DMS114 treated with DMSO at 0.1 percent for 48 hours (cell line): ENCODE measurements at regions not wholly inside any gene's neighbourhood (a gene's known extent, or its start where the extent isn't known, plus 50 kb on each side); places are given as distances from the start of the nearest gene placed in this dataset.

Experiments used
- DNase-seq: peaks from one replicate; lab custom pipeline; 2025; ENCODE audit not compliant: unreplicated experiment; lab: John Stamatoyannopoulos, UW

DNA sequence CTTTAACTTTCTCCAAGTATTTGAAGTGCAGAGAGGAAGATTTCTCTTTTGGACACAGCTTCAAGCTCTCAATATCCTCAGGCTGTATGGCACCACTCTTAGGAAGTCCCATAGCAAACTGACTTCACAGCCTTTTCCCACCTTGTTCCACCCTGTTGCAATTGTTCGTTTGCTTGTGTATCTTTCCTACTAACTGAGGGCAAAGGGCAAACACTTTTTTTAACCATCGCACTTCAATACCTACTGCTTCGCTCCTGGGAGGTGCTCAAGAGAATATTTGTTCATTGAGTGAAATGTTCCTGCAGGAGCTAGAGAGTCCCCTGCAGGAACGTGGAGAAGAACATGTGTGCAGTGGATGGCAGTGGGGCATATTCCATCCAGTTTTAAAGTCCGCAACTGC lies 638.6 kb downstream of the BCOR start:
- no peak for DNase-seq

DNA sequence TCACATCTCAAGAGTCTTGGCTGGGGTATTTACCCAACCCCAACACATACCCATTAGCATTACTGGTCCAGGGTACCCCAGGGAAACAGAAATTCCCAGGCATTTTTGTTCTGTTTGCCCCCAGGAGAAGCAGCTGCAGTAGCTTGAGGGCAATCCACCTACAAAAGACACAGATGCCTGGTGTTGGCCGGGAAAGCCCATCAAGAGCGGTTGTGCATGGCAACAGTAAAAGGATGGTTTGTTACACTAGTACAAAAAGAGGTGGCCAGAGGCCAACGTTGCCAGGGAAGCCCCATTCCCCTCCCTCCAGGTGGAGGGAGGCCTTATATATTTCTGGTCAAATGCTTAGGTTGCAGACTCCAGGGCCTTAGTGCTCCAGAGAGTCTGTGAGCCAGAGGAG lies 637.8 kb downstream of the BCOR start:
- DNase-seq, result no peak

DNA sequence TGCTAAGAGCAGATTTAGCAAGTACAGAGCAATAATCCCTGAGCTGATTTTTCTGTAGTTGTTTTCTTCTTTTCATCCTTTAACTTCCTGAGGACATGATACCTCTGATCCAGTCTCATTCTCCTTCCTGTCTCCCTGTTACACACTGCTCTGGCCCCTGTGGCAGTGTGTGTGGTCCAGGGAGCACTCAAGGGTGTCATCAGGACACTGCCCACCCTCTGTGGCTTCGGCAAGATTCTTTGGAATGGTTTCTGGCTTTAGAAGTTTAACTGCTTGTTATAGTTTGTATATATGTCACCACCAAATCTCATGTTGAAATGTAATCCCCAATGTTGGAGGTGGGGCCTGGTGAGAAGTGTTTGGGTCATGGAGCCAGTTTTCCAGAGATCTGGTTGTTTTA lies 637.3 kb downstream of the BCOR start:
- DNase-seq, result no peak

DNA sequence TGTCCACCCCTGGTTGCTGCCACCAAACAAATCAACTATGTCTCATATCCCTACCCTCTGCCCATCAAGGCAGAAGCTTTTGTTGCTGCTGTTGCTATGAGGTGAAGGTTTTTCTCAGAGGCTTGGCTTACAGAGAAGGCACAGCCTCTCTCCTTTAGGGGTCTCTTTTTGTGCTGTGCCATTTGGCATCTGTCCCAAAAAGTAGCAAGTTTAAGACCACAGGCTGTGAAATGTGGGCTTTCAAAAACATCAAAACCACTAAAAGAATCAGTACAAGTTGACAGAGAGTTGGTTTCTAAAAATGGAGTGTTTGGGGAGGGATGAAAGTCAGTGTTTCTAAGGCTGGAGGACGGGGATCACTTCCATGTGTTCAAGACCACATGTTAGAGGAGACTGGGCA lies 634.9 kb downstream of the BCOR start:
- no peak for DNase-seq

DNA sequence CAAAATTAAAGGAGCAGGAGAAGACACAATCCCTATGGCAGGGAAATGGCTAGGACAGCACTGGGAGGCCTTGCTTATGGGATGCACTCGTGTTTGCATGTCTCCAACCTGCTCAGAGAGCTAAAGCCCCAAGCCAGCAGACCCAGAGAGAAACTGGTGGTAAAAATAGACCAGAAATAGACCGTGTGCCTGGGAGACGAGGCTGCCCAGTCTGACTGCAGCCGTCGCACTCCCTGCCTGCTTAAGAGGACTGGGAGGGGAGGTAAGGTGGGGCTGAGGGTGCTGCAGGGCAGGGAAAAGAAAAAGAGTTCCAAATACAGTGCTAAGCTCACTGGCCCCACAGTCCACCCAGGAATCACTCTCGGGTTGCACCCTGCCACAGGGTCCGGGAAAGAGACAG lies 633.5 kb downstream of the BCOR start:
- DNase-seq, result no peak

DNA sequence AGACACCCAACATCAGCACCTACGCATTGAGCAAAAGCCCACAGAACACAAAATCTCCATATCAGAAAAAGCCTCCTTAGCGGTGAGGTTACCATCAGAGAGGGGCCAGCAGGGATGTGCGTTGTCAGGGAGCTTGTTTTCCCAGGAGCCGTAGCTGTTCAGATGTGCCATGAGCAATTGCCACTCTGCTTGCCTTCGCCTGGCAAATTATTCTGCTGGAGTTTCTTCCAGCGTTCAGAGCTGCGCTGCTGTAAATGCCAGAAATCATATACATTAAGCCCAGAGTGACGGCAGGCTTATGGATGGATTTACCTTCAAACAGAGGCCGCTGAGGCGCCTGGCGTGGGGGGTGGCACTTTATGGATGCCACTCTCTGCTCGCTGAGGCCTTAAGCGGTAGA lies 632.3 kb downstream of the BCOR start:
- no peak for DNase-seq

DNA sequence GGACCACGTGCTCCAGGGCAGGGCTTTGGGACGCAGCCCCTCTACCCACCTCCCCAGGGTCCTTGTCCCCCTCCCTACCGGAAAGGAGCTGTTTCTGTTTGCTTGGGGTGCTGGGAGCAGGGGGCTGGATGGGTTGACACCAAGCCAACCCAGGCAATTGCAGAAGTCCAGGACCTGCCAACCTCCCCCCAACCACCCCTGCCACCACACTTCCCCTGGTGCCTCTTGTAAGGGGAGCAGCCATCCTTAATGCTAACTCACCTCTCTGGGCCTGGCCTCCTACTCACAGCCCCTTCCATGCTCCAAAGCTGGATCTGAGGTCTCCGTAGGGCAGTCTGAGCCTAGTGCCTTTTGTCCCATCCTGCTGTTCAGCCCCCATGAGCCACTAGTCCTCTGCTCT lies 631.9 kb downstream of the BCOR start:
- no peak for DNase-seq

DNA sequence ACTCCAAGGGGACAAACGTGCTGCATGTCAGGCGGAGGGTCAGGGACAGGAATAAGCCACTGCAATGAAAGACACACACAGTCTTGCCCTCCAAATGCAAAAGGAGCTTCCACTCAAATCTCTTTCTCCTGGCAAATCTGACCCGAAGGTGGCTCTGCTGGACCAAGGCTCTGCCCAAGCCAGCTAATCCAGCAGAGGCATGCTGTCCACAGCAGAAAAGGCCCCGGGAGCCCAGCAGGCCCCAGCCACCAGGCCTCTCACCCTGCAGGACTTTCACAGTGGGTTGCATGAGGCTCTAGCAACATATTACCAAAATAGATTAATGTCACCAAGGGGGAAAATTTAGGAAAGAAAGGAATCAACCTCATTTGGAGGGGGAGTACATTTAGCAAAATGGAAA lies 628.6 kb downstream of the BCOR start:
- DNase-seq, result no peak

DNA sequence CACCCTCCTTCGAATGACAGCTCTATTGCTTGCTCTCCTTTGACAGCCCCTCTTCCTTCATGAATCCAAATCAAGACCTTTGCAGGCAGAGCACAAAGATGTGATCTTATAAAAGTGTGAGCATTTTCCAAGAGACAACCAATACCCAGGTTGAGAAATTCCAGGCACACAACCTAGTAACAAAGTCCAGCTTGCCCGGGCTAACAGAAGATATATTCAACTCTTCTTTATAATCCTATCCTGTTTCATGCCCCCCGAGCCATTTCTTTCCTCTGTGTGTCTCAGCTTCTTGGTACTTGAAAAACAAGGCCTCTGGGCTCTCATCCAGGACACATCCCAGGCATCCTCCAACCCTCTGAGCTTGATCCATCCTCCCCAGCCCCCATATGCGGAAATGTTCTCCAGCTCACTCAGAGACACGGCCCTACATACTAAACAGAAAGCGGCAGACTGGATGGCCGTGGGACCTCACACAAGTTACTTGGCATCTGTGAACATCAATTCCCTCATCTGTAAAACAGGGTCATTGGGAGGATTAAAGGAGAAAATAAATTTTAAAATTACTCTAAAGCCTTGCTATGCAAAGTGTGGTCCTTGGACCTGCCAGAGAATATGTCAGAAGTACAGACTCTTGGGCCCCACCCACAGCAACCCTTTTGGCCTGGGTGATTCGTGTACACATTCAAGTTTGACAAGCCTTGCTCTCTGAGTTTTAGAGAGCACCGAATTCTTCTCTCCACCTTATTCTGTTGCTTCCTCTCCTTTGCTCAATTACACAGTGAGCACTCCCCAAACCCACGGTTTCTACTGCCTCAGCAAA lies 627.0 kb downstream of the BCOR start:
- no peak for DNase-seq

DNA sequence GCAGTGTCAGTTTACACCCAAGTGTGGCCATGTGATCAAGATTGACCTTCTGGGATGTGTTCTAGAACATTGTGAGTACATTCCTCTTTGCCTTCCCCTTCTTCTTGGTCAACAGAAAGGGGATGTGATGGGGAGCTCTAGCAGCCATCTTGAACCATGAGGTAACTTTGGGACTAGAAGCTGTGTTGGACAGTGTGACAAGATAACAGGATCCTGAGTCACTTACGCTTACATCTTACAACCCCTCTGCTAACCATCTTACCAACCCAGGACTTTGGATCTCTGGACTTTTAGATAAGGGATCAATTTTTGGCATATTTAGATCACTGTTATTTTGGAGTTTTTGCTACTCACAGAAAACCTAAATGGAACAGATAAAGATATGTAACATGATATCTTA lies 625.6 kb downstream of the BCOR start:
- no peak for DNase-seq

DNA sequence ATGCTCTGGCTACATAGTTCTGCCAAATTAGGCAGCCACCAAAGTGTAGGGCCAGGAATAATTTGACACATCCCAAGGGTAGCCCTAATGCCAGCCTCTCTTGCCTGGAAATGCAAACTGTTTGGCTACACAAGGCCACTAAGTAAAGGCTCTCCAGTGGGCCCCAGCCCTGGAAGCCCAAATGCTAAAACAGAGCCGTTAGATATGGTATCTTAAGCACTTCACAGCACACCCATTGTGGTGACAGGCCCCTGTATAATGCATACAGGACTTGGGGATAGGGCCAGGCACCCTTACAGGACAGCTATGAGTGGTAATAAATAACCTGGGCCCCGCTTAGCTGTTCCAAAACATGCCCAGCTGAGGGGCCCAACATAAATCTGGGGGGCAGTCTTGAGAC lies 623.9 kb downstream of the BCOR start:
- DNase-seq, result no peak

DNA sequence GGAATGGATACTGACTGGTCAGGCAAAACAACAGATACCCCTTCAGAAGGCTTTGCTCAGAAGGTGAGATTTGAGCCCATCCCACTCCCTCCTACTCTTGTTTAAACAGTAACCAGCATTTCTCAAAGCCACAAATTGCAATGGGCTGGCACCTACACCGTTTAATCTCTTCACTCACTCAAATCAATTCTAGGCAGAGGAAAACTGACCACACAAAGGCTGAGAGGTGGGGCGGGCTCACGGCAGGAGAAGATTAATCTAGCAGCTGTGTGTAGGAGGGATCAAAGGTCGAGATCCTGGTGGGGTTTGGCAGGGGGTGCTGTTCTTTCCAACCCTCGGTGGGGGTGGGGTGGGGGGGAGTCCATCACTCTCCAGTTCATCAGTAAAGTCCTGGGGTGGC lies 622.4 kb downstream of the BCOR start:
- DNase-seq, result no peak

DNA sequence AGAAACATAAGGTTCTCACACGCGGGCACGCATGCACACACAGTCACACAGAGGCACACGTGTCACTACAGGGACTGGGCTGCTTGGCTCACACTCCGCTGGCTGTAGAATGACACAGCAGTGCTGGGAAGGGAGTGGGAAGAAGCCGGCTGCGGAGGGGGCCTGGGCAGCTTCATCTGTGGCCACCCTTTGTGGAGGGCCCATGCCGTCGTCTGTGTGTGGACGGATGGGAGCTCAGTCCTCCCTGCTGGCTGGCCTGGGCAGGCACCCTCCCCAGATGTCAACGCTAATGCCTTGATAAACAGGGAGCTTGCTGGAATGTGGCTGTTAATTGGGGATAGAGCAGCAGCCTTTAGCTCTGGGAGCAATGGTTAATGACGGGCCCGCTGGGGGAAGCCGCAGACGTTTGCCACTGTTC lies 621.1 kb downstream of the BCOR start:
- no peak for DNase-seq

DNA sequence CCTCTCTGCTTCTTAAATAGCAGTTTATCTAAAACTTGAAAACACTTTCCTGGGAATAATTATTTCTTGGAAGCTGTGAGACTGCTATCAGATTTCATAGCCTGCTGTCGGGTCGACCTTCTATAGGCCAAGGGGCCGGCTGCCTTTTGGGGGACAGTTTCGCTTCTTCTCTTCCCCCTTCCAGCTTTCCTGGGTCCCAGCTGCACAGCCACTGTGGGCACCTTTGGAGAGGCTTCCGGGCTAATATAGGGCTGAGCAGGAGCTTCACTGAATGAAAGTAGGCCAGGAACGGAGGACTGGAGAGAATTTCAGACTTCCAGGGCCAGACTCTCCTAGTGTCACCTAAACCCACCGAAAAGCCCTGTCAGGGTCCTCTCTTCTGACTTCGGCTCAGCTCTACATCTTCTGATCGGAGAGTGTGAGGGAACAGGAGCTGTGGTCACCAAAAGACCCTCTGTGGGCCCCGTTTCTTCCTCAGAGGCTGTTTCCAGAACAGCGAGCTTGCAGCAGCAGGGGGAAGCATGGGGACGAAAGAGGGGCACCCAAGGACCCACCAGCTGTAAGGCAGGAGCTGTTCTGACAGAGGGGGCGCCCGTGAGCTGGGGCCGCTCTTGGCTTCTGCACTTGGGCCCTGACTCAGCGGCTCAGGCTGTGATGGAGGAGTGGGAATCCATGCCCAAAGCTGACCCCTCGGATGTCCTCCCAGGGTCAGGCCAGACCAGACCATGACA lies 620.6 kb downstream of the BCOR start:
- no peak for DNase-seq

DNA sequence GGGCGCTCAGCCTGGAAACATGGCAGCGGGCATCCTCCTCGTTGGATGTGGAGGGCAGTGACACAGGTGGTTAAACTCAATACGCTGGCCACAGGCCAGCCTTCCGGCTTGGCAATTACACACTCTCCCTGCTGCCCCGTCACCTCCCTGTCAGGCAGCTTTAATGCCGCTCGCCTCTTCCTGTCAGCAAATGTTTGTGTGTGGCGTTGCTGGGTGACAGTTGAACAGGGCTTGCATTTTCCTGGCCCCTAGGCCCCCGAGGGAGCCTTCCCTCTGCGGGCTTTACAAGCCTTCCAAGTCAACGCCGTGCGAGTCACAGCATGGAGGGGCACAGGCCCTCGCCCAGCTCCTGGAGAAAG lies 620.0 kb downstream of the BCOR start:
- DNase-seq, result no peak

DNA sequence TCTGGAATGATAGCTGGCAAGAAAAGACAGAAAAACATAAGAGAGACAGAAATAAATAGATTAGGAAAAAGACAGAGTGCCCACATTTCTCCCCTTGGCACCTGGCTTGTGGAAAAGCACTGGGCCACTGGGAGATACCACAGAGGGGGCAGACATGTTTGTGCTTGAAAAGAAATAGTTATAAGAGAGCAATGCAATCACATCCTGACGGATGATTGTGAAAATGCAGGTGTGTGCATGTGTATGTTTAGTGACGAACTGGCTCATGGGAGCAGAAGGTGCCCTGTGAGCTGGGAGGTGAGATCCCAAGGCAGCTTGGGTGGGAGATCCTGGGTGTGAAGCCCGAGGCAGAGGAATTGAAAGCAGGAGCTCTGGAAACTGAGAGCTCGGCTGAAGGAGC lies 617.9 kb downstream of the BCOR start:
- DNase-seq, result no peak

DNA sequence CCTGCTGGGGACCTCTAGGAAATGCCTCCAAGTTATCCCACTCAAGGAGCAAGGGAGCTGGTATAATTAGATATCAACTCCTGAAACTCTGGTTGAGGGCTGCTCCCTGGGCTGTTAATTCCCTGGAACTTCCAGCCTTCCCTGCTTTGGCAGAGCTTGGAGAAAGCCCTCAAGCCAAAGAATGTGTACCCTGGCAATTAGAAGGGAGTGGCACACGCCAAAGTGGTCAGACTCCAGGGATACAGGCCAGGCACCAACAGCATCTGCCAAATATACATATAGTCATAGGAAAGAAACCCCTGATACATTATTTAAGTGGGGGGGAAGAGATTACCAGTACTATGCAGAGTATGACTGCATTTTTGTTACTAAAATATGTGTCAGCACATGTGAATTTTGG lies 616.8 kb downstream of the BCOR start:
- DNase-seq, result no peak

DNA sequence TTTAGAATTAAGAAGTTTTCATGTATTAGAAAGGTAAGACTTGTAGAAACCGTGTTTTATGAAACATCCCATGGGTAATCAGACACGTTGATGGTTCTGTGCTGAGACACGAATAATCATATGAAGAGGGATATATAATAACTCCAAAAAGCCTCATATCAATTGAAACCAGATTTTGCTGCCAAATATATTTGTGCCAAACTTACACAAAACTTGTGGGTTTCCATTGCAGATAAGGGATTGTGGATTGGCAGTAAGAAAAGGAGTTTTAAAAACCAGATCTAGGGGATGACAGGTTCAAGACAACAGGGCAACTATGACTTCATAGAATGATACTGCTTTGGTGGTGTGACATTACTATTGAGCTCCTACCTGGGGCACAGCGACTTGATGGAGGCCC lies 616.1 kb downstream of the BCOR start:
- no peak for DNase-seq

DNA sequence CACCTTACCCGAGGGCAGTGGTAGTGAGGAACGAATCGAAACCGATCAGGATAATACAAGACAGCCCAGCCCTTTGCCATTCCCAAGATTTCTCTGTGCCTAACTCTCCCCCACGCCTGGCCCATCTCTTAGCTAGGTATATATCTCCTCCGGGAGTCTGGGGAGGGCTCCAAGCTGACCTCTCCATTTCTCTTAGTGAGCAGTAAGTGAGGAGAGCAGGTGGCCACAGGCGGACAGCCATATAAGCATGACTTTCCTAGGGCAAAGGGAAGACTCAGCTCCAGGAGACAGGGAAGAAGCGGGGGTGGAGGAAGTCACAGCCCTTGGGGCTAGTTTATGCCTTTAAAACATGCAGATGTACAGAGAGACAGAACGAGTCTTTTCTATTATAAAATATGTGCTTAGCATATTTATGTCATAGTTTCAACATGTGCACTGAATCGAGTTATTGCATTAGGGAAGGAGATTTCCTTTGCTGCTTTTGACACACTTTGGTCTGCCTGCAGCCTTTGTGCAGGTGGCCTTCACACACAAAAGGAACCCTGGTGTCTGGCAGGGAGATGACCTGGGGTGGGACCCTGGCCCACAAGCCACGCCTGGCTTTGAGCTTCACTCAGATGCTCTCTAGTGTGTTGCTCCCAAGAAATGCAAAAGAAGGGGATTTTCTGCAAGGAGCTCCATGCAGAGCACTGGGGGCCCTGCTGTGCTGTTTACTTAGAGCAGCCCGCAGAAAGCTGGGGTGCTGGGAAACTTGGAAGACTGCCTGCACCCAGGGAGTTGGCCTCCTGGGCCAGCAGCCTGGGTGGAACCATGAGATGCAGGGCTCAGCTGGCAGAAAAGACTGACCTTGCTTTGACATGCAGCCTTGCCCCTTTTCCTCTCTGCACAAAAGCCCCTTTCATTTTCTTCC lies 613.3 kb downstream of the BCOR start:
- no peak for DNase-seq

DNA sequence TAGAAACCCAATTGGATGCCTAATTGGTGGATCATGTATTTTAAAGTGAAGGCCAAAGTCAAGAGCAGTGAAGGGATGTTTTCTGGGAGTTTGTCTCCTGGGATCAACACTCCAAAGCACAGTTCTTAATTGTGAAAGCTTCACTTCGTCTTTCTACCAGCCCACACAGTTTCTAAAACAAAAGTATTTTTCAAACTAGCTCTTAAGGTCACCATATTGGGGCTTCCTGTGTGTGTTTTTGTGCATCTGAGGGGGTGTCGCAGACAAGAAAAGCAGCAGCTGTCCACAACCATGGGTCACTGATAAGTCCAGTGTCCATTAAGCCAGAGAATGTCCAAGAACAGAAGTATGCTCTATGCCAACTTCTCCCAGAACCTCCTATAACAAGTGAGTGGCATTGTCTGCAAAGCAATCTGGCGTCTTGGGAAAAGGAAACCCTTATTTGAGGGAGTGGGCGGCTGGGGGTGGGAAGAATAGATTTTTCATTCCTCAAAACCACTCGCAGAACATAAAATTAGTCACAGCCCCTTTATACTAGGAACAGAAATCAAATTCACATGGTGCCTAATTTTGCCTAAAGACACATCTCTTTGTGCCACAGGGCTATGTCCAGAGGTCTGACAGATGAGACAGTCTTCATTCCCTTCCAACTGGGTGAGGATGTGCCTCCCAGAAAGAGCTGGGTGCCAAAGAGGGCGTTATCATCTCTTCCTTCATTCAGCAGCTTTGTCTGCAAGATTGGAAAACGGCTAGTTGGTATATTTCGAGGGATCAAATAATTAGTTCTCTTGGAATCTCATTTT lies 610.4 kb downstream of the BCOR start:
- DNase-seq, result no peak

DNA sequence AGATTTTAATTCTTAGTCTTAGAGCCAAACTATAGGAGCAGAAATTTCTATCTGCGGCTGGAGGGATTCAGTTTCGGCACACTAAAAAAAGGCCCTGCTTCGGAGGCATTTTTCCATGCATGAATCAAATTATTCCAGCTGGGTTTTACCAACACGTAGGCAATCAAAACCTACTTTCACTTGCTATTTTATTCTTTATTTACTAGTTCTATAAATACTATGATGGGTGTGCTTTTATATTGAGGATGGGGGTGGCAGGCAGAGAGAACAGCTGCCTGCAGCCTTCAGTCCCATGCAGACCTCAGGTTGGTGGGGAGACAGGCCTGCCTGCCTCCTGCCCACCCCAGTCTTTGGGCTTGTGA lies 609.8 kb downstream of the BCOR start:
- DNase-seq, result no peak
